ENCODE measurements at regions not wholly inside any gene's neighbourhood (a gene's known extent, or its start where the extent isn't known, plus 50 kb on each side); places are given as distances from the start of the nearest gene placed in this dataset.

GRCh38 chr22:49689858-49690257, 137.8 kb downstream of the BRD1 start:
- ATAC-seq: no peak

More at GRCh38 chr22:49689858-49690257, 137.8 kb downstream of the BRD1 start:
- Histone ChIP-seq H2AFZ (ENCODE audit: low read depth, low read length, poor library complexity, severe bottlenecking) (no peak overlapping the region), H3K4me3 (replicated peaks in 1 of 2; ENCODE audit: low read depth in 1 of 2, low read length in 2 of 2) (no peak overlapping the region), H3K27me3 (ENCODE audit: insufficient read depth, low read length) (peaks cover 49% of the 10 kb centered on the region; the same call in 1 of the 2 replicates), H3K9ac (ENCODE audit: low read length) (no peak overlapping the region), H3K79me2 (ENCODE audit: insufficient read depth, low read length) (no peaks in the 10 kb centered on the region), H3K27ac (ENCODE audit: low read depth, low read length) (no peak overlapping the region), H3K4me2 (ENCODE audit: low read length) (no peak overlapping the region), H3K36me3 (ENCODE audit: control insufficient read depth in 1 of 2, insufficient read depth in 2 of 2, low read length in 2 of 2) (no peaks in the 10 kb centered on the region), H3K9me3 (ENCODE audit: control insufficient read depth in 1 of 2, insufficient read depth in 1 of 2, low read depth in 1 of 2, low read length in 2 of 2) (no peaks in the 10 kb centered on the region), H3K4me1 (ENCODE audit: control insufficient read depth in 1 of 2, insufficient read depth in 2 of 2, low read length in 2 of 2) (no peaks in the 10 kb centered on the region), H4K20me1 (ENCODE audit: insufficient read depth) (no peaks in the 10 kb centered on the region), H3K9me2 (ENCODE audit: insufficient read depth) (no peaks in the 10 kb centered on the region)
- ChIA-PET POLR2A (no interaction called here), CTCF (no interaction called here), RAD21 (ENCODE audit: low non-redundant PET in 1 of 2, low total read pairs in 2 of 2, uncharacterized antibody in 2 of 2, unreplicated experiment in 2 of 2) (no interaction called here)
- no TSS peak for BruUV-seq (replicated peaks)
- no peak for TF ChIP-seq EGR1 (IDR thresholded peaks at IDR 0.05; ENCODE audit: low read depth)
- TF ChIP-seq ZNF274 (IDR thresholded peaks at IDR 0.05; ENCODE audit: low read depth, low read length): no peak
- TF ChIP-seq JUND (IDR thresholded peaks at IDR 0.05): no peak
- TF ChIP-seq POLR2AphosphoS5 (IDR thresholded peaks at IDR 0.05; ENCODE audit: low read depth, low read length): no peak
- TF ChIP-seq FOSL1 (IDR thresholded peaks at IDR 0.05; ENCODE audit: low read depth): no peak
- no peak for TF ChIP-seq YY1 (IDR thresholded peaks at IDR 0.05; ENCODE audit: extremely low read depth, insufficient replicate concordance, low read depth, low read length)
- no peak for TF ChIP-seq SP1 (IDR thresholded peaks at IDR 0.05; ENCODE audit: low read depth)
- no peak for TF ChIP-seq ATF3 (IDR thresholded peaks at IDR 0.05)
- TF ChIP-seq CTCF (IDR thresholded peaks at IDR 0.05 in 2 of 3, conservative IDR thresholded peaks at IDR 0.05 in 1 of 3; ENCODE audit: borderline replicate concordance in 1 of 3, insufficient read depth in 1 of 3, low read depth in 2 of 3, low read length in 2 of 3): no peak
- no peak for TF ChIP-seq CEBPB (IDR thresholded peaks at IDR 0.05; ENCODE audit: low read depth)
- TF ChIP-seq ELF1 (IDR thresholded peaks at IDR 0.05; ENCODE audit: borderline replicate concordance, low read depth): no peak
- no peak for TF ChIP-seq EZH2 (IDR thresholded peaks at IDR 0.05)
- TF ChIP-seq SIN3A (IDR thresholded peaks at IDR 0.05; ENCODE audit: low read depth): no peak
- no peak for TF ChIP-seq TCF7L2 (IDR thresholded peaks at IDR 0.05; ENCODE audit: borderline replicate concordance, extremely low read depth, insufficient read depth, insufficient read length)
- no peak for DNase-seq (ENCODE audit: low read depth, low spot score)
- intact Hi-C loops (cut with micrococcal nuclease): no loop called here
